IgD-negative memory B cell (primary cell): ENCODE measurements at regions not wholly inside any gene's neighbourhood (a gene's known extent, or its start where the extent isn't known, plus 50 kb on each side); places are given as distances from the start of the nearest gene placed in this dataset.
"Not testable (repeated sequence)": the region's sequence is repeated elsewhere in the genome, so short reads cannot be mapped to it uniquely, and the experiment has no call there.

Experiments used
- H3K27ac Mint-ChIP-seq, 3 donors: one replicate each; pipeline ENCODE4 v1.8.0; 2020 to 2022; ENCODE audit warnings: mild to moderate bottlenecking in 3 of 3, mixed read lengths in 3 of 3, moderate library complexity in 1 of 3
- H3K27me3 Mint-ChIP-seq: one replicate; pipeline ENCODE4 v1.8.0; 2021; ENCODE audit warnings: mixed read lengths
- H3K36me3 Mint-ChIP-seq: one replicate; pipeline ENCODE4 v1.8.0; 2020; ENCODE audit warnings: mild to moderate bottlenecking, mixed read lengths
- H3K4me1 Mint-ChIP-seq, 3 donors: one replicate each; pipeline ENCODE4 v1.8.0; 2020 to 2022; ENCODE audit warnings: mixed read lengths in 3 of 3, mild to moderate bottlenecking in 1 of 3
- H3K4me3 Mint-ChIP-seq, 4 donors: one replicate each; pipeline ENCODE4 v1.8.0; 2020 to 2022; ENCODE audit warnings: mild to moderate bottlenecking in 4 of 4, mixed read lengths in 4 of 4, moderate library complexity in 3 of 4
- H3K9me3 Mint-ChIP-seq, 3 donors: one replicate each; pipeline ENCODE4 v1.8.0; 2020 to 2021; ENCODE audit warnings: mixed read lengths in 3 of 3, mild to moderate bottlenecking in 1 of 3

DNA sequence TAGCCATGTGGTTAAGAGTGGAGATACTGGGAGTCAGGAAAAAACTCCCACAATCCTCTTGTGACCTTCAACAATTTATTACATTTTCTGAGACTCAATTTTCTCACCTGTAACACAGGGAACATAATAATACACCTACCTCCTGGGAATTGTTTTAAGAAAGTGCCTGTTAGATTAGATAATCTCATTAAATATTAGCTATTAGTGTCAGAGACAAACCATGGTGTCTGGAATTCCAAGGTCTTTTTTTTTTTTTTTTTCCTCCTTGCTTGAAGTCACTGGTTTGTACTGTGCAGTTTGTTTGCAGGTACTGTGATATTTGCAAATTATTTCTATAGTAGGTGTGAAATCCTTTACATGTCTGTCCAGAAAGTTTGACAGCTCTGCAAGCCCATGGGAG is 806.1 kb downstream of the DNAJB9 start:
- Mint-ChIP-seq H3K27me3 (no peaks in the 10 kb centered on the region), H3K4me1 (no peaks in the 10 kb centered on the region), H3K9me3 (peaks cover 0 to 3% (median 2%) of the 10 kb centered on the region in 3 donors), H3K4me3 (no peak overlapping the region), H3K27ac (no peak overlapping the region), H3K36me3 (no peaks in the 10 kb centered on the region)

DNA sequence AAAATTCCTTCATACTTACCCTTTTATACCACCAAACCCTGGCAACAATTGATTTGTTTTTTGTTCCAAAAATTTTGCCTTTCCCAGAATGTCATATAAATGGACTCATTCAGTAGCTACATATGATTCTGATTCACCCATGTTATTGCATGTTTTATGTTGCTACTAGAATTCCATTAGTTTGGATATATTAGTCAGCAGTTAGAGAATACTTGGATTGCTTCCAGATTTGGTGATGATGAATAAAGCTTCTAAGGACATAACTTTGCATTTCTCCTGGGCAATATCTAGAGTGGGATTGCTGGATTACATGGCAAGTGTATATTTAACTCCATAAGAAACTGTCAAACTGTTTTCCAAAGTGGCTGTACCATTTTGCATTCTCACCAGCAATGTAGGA is 806.9 kb downstream of the DNAJB9 start:
- H3K36me3 Mint-ChIP-seq: no peaks in the 10 kb centered on the region
- no peaks in the 10 kb centered on the region for H3K4me1 Mint-ChIP-seq
- no peak overlapping the region for H3K4me3 Mint-ChIP-seq
- H3K27ac Mint-ChIP-seq: no peak overlapping the region
- H3K9me3 Mint-ChIP-seq: peaks cover under 1 to 3% (median 2%) of the 10 kb centered on the region in 3 donors
- H3K27me3 Mint-ChIP-seq: no peaks in the 10 kb centered on the region

DNA sequence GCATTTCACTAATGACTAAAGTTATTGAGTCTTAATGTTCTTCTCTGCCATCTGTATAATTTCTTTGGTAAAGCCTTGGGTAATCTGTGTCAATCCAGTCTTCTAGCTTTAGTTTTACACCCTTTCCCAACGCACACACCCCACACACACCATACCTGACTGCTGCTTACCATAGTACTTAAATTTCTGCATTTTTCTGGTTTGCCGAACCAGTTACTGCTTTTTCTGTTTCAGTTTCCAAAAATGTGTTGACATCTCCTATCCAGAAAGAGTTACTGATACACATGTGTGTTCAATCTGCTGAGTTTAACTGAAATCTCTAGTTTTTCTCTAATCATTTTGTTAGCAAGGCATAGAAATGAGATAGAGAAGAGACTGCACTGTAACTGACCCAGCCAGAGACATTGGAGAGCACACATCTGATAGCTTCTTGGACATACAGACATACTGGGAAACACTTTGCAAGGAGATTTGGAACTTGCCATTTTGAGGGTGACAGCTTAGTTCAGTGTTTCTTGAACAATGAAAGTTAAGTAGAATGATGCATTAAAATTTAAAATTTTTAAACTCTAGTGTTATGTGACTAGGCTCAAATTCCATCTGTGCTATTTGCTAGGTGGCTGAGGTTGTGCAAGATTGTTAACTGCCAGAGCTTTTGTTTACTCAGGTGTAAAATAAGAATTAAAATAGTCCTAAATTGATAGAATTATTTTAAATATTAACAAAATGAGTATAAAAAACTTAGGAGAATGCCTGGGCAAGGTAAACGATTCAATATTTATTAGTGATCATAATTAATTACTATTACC is 807.6 kb downstream of the DNAJB9 start:
- no peaks in the 10 kb centered on the region for H3K36me3 Mint-ChIP-seq
- H3K27ac Mint-ChIP-seq: no peak overlapping the region
- no peaks in the 10 kb centered on the region for H3K4me1 Mint-ChIP-seq
- H3K4me3 Mint-ChIP-seq: no peak overlapping the region
- no peaks in the 10 kb centered on the region for H3K27me3 Mint-ChIP-seq
- peaks cover 2 to 3% (median 2%) of the 10 kb centered on the region in 3 donors for H3K9me3 Mint-ChIP-seq

DNA sequence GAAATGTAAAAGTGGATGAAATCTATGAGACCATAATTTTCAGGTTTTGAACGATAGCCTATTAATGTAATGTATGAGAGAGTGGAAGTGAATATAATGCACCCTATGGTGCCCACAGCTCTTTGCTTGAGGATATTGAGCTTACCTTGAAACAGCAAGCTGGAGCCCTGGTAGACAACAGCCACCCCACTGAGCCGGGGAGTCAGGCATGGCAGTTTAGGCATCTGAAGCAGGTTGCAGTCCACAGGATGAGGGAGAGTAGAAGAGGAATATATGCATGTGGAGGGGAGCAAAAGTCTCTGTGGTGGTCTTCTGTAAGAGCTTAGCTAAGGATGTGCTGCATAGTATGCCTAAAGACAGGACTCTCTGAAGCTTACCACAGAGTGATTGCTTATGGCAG is 817.3 kb downstream of the DNAJB9 start:
- Mint-ChIP-seq H3K27ac (no peak overlapping the region), H3K9me3 (peaks cover 0 to 4% (median 0%) of the 10 kb centered on the region in 3 donors), H3K4me3 (no peak overlapping the region), H3K27me3 (no peaks in the 10 kb centered on the region), H3K36me3 (no peaks in the 10 kb centered on the region), H3K4me1 (no peaks in the 10 kb centered on the region)

DNA sequence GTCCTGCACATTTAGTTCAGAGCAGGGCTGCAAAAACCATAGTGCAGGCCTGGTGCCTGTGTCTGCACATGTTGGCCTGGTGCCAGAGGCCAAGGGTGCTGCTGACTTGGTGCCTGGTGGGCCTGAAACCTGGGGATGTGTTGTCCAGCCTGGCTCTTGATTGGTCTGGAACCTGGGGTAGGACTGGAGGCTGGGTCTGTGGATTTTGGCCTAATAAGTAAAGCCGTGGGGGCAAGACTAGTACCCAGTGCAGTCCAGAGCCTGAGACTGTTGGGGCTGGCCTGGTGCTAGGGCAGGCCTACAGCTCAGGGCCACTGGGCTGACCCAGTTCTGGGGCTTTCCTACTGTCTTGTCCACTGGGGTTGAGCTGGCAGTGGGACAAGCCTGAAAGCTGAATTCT is 817.9 kb downstream of the DNAJB9 start:
- H3K27me3 Mint-ChIP-seq: no peaks in the 10 kb centered on the region
- H3K9me3 Mint-ChIP-seq: peaks cover 0 to 4% (median 0%) of the 10 kb centered on the region in 3 donors
- H3K27ac Mint-ChIP-seq: no peak overlapping the region
- H3K4me1 Mint-ChIP-seq: no peaks in the 10 kb centered on the region
- H3K4me3 Mint-ChIP-seq: no peak overlapping the region
- no peaks in the 10 kb centered on the region for H3K36me3 Mint-ChIP-seq

DNA sequence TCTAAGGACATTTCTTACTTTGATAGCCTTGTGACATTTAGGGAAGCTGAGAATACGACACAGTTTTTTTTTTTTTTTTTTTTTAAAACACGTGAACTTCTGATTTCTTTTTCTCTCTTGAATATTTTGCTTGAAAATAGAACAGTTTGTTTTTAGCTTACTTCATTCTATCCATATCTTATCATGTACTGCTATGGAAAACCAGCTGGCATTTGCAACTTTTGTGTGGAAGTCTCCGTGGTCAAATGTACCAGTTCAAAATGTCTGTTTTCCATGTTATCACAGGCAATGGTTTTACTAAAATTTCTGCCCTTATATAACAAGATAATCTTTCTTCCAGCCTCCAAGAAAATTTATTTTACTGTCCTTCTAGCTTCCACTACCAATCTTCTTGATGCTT is 821.6 kb downstream of the DNAJB9 start:
- Mint-ChIP-seq H3K27ac (no peak overlapping the region), H3K27me3 (no peaks in the 10 kb centered on the region), H3K4me3 (no peak overlapping the region), H3K9me3 (peaks cover 0 to 4% (median 2%) of the 10 kb centered on the region in 3 donors), H3K4me1 (no peaks in the 10 kb centered on the region), H3K36me3 (no peaks in the 10 kb centered on the region)

DNA sequence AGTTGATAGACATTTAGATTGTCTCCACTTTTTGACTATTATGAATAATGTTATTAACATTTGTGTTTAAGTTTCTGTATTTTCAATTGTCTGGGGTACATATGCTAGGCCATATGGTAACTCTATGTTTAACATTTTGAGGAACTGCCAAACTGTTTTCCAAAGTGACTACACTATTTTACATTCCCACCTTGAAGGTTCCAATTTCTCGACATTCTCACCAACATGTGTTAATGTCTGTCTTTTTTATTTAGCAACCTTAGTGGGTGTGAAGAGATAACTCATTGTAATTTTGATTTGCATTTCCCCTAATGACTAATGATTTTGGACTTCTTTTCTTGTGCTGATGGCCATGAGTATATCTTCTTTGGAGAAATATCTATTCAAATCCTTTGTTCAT is 832.4 kb downstream of the DNAJB9 start:
- no peaks in the 10 kb centered on the region for H3K27me3 Mint-ChIP-seq
- H3K36me3 Mint-ChIP-seq: no peaks in the 10 kb centered on the region

DNA sequence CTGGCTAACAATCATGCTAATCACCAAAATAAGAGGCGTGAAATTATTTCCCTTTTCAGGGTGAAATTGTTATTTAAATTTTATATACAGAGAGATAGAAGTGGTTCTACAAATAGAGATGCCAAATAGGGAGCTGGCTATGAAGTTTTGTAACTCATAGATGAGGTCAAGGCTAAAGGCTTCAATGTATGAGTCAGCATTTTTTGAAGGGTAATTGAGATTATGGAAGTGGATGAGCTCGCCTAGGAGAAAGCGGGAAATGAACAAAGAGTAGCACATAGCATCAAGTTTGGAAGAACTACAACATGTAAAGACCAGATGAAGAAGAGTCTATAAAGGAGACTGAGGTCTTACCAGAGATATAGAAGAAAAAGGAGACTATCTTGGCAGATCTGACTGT is 838.1 kb downstream of the DNAJB9 start:
- Mint-ChIP-seq H3K27ac (no peak overlapping the region), H3K4me3 (no peak overlapping the region), H3K4me1 (no peaks in the 10 kb centered on the region), H3K27me3 (no peaks in the 10 kb centered on the region), H3K36me3 (no peaks in the 10 kb centered on the region), H3K9me3 (peaks cover 0 to 7% (median 4%) of the 10 kb centered on the region in 3 donors)

More for the DNA sequence above, 832.4 kb downstream of the DNAJB9 start:
- Mint-ChIP-seq H3K4me1 (no peaks in the 10 kb centered on the region), H3K27ac (no peak overlapping the region), H3K4me3 (no peak overlapping the region), H3K9me3 (peaks cover 0 to 5% (median 1%) of the 10 kb centered on the region in 3 donors)

DNA sequence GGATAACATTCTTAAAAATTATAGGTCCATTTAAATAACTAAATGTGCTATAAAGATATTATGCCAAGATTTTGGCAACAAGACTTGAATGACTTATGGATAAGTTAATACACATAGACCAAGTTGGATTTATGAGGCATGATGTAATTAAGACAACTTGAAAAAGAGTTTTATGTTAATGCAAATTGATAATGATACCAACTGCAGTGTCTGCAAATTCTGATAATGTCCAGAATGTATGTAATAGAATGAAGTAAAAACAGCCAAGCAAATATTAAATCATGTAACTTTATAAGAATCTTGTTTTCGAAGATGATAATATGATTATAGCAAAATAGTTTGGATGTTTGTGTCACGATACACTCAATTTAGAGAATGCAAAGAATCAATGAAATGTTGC is 868.3 kb downstream of the DNAJB9 start:
- Mint-ChIP-seq H3K27ac (no peak overlapping the region), H3K4me3 (no peak overlapping the region), H3K4me1 (no peaks in the 10 kb centered on the region), H3K27me3 (no peaks in the 10 kb centered on the region), H3K9me3 (peaks cover 0 to 5% (median 0%) of the 10 kb centered on the region in 3 donors), H3K36me3 (no peaks in the 10 kb centered on the region)

DNA sequence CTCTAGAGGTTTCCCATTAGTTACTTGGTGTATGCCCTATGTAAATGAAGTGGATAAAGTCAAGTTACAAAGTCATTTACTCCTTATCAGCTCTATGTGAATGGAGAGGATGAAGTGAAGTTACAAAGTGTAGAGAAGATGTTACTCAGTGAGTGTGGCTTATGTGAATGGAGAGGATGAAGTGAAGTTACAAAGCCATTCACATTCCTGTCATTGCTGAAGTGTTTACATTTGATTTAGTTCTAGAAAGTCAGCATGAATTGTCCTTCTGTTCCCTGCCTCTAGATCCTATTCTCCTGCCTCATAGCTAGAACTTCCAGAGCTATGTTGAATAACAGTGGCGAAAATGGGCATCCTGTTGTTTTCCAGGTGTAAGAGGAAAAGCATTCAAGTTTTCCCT is 880.1 kb downstream of the DNAJB9 start:
- Mint-ChIP-seq H3K9me3 (peaks cover 2 to 10% (median 4%) of the 10 kb centered on the region in 3 donors), H3K36me3 (no peaks in the 10 kb centered on the region), H3K27me3 (no peaks in the 10 kb centered on the region), H3K4me1 (no peaks in the 10 kb centered on the region), H3K4me3 (no peak overlapping the region), H3K27ac (no peak overlapping the region)

DNA sequence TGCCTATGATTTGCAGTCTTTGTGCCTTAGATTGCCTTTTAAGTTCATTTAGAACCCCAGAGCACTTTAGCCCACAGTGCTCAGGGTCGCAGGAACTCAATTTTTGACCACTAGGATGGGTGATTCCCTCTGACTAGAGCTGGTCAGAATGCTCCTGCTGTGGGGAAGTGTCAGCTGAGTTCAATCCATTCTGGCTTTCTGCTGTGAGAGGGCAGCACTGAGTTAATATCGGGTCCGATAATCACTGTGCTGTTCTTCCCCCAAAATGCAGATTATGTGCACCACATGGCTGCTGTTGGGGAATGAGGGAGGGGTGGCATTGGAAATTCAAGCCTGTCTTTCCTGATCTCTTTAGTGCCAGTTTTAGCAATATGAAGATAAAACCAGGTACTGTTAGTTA is 886.4 kb downstream of the DNAJB9 start:
- no peaks in the 10 kb centered on the region for H3K4me1 Mint-ChIP-seq
- H3K4me3 Mint-ChIP-seq: no peak overlapping the region
- H3K9me3 Mint-ChIP-seq: peaks cover 2 to 10% (median 4%) of the 10 kb centered on the region in 3 donors
- no peaks in the 10 kb centered on the region for H3K27me3 Mint-ChIP-seq
- H3K27ac Mint-ChIP-seq: no peak overlapping the region
- no peaks in the 10 kb centered on the region for H3K36me3 Mint-ChIP-seq

DNA sequence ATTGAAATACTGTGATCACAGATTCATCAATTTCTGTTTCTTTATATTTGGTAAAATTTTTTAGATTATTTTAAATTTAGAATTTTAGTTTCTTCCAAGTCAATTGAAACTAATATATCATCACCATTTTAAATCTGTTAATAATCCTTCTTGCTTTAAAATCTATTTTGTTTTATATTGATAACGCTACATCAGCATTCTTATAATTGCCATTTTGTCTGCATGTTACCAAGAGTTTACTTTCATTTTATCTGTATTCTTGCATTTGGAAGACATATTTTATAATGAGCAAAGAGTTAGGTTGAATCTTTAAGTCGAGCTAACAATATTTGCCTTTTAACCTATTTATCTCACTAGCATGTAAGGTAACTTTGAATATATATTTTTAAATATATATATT is 890.6 kb downstream of the DNAJB9 start:
- H3K4me3 Mint-ChIP-seq: no peak overlapping the region
- H3K27ac Mint-ChIP-seq: no peak overlapping the region
- no peaks in the 10 kb centered on the region for H3K27me3 Mint-ChIP-seq
- no peaks in the 10 kb centered on the region for H3K9me3 Mint-ChIP-seq
- no peaks in the 10 kb centered on the region for H3K36me3 Mint-ChIP-seq
- H3K4me1 Mint-ChIP-seq: no peaks in the 10 kb centered on the region

DNA sequence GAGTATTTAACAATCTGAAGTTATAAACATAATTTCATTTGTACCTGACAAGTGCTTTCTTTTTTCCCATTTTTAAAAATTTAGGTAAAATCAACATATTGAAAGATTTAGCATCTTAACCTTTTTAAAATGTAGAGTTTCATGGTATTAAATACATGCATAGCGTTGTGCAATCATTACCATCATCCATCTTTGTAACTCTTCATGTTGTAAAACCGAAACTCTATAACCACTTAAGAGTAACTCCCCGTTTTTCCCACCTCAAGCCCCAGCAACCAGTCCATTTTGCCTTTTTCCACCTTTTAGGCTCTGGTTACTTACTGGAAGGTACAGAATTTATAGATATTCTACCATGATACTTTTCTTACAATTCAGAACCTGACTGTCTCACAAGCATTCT is 892.5 kb downstream of the DNAJB9 start:
- no peaks in the 10 kb centered on the region for H3K4me1 Mint-ChIP-seq
- H3K4me3 Mint-ChIP-seq: no peak overlapping the region

DNA sequence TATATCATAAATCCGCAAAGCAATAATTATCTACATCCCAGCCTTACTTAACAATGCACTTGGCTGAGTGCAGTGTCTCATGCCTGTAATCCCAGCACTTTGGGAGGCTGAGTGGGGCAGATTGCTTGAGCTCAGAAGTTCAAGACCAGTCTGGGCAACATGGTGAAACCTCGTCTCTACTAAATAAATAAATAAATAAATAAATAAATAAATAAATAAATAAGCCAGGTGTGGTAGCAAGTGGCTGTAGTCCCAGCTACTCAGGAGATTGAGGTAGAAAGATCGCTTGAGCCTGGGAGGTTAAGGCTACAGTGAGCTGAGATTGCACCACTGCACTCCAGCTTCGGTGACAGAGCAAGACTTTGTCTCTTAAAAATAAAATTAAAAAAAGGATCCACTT is 898.1 kb downstream of the DNAJB9 start:
- not testable (repeated sequence) for H3K9me3 Mint-ChIP-seq, H3K36me3 Mint-ChIP-seq, H3K4me3 Mint-ChIP-seq, H3K27me3 Mint-ChIP-seq, H3K27ac Mint-ChIP-seq, H3K4me1 Mint-ChIP-seq

More for the DNA sequence above, 892.5 kb downstream of the DNAJB9 start:
- H3K27ac Mint-ChIP-seq: no peak overlapping the region
- H3K27me3 Mint-ChIP-seq: no peaks in the 10 kb centered on the region
- no peaks in the 10 kb centered on the region for H3K9me3 Mint-ChIP-seq
- no peaks in the 10 kb centered on the region for H3K36me3 Mint-ChIP-seq

DNA sequence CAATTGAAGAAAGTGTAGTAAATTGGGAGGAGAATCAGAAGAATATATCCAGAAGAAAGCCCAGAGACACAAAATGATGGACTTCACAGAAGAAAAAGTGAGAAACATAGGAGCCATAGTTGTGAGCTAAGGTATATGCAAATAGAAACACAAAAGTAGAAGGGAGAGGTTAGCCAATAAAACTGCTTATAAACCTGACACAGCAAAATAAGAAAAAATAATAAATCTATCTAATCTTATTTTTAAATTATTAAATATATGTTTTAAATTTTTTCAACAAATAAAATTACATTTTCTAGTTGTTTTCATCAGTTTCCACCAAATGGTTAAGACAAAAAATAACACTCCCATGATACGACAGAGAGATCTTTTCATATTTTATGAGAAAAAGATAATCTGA is 903.5 kb downstream of the DNAJB9 start:
- Mint-ChIP-seq H3K4me1 (peaks cover 0 to 2% (median 0%) of the 10 kb centered on the region in 3 donors), H3K36me3 (no peaks in the 10 kb centered on the region), H3K27ac (no peak overlapping the region), H3K9me3 (peaks cover 2 to 3% (median 2%) of the 10 kb centered on the region in 3 donors), H3K27me3 (no peaks in the 10 kb centered on the region), H3K4me3 (no peak overlapping the region)

DNA sequence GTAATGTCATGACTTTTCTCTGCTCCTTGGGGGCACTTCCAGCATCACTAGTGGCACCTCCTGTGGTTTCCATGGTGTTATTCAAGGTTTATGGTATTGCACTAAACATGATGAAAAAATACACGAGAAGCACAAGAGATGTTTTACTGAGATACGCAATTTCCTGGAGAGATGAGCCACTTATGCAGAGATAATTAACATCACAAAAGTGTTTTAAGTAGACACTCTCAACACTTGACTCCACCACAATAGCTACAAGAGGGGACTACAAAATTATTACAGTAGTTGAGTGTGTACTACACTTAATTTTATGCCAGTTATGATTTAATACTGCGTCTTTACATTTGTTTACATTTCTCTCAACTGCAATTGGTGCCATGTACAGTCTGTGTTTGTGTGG is 906.7 kb downstream of the DNAJB9 start:
- no peaks in the 10 kb centered on the region for H3K27me3 Mint-ChIP-seq
- no peak overlapping the region for H3K27ac Mint-ChIP-seq
- peaks cover 0 to 2% (median 0%) of the 10 kb centered on the region in 3 donors for H3K4me1 Mint-ChIP-seq
- no peak overlapping the region for H3K4me3 Mint-ChIP-seq
- H3K9me3 Mint-ChIP-seq: peaks cover 0 to 2% (median 2%) of the 10 kb centered on the region in 3 donors
- H3K36me3 Mint-ChIP-seq: no peaks in the 10 kb centered on the region
